ENCODE measurements at regions not wholly inside any gene's neighbourhood (a gene's known extent, or its start where the extent isn't known, plus 50 kb on each side); places are given as distances from the start of the nearest gene placed in this dataset.

- no peak overlapping the region for H3K4me3 ChIP-seq (ENCODE audit: low read depth, low read length)
- no peak for DNase-seq (ENCODE audit: low read depth)
- H3K36me3 ChIP-seq (ENCODE audit: control insufficient read depth, insufficient read depth, low read length) = no peaks in the 10 kb centered on the region
- no peak for TF ChIP-seq CTCF (IDR thresholded peaks at IDR 0.05; ENCODE audit: insufficient read depth, low read length, poor library complexity, severe bottlenecking)
- H3K27me3 ChIP-seq (ENCODE audit: control insufficient read depth, insufficient read depth, low read length) = no peaks in the 10 kb centered on the region
Observed at GRCh38 chr13:32964987-32965386, 51.2 kb upstream of the KL start.

Data from kidney epithelial cell (primary cell).